Fibroblast of lung (primary cell): ENCODE measurements at regions not wholly inside any gene's neighbourhood (a gene's known extent, or its start where the extent isn't known, plus 50 kb on each side); places are given as distances from the start of the nearest gene placed in this dataset.

Experiments used
- EZH2 ChIP-seq: IDR thresholded peaks from 2 replicates; pipeline ENCODE4 v1.5.1; 2012; ENCODE audit warnings: low read length, control low read depth, mild to moderate bottlenecking; ENCODE audit errors: missing control alignments
- TF ChIP-seq, protein P1 (sequence below), 2 donors: IDR thresholded peaks in 1 of 2; conservative IDR thresholded peaks in 1 of 2; 1 replicate in 1 of 2; 2 replicates in 1 of 2; pipeline ENCODE4 v1.5.1; 2011 to 2012; ENCODE audit warnings: low read length in 2 of 2, control low read depth in 1 of 2, inconsistent platforms in 1 of 2, low read depth in 1 of 2, mild to moderate bottlenecking in 1 of 2

- TF ChIP-seq, protein P1, sequence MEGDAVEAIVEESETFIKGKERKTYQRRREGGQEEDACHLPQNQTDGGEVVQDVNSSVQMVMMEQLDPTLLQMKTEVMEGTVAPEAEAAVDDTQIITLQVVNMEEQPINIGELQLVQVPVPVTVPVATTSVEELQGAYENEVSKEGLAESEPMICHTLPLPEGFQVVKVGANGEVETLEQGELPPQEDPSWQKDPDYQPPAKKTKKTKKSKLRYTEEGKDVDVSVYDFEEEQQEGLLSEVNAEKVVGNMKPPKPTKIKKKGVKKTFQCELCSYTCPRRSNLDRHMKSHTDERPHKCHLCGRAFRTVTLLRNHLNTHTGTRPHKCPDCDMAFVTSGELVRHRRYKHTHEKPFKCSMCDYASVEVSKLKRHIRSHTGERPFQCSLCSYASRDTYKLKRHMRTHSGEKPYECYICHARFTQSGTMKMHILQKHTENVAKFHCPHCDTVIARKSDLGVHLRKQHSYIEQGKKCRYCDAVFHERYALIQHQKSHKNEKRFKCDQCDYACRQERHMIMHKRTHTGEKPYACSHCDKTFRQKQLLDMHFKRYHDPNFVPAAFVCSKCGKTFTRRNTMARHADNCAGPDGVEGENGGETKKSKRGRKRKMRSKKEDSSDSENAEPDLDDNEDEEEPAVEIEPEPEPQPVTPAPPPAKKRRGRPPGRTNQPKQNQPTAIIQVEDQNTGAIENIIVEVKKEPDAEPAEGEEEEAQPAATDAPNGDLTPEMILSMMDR (conservative IDR thresholded peaks at IDR 0.05 in 1 of 2, IDR thresholded peaks at IDR 0.05 in 1 of 2; ENCODE audit: low read depth in 1 of 2, low read length in 2 of 2) = no peak
- no peak for TF ChIP-seq EZH2
Observed at GRCh38 chr13:34657716-34658115, 284.4 kb upstream of the NBEA start.
